ENCODE measurements at regions not wholly inside any gene's neighbourhood (a gene's known extent, or its start where the extent isn't known, plus 50 kb on each side); places are given as distances from the start of the nearest gene placed in this dataset.

- 55 to 79% methylated on average over 2 of the region's 2 CpGs for WGBS, 2 donors
- peak; percentile 19 for DNase-seq
- TF ChIP-seq POLR2A (IDR thresholded peaks at IDR 0.05) (no peak), CTCF (IDR thresholded peaks at IDR 0.05) (no peak)
- H3K27ac ChIP-seq: no peak overlapping the region
- H3K27me3 ChIP-seq: no peaks in the 10 kb centered on the region
- intact Hi-C loops (cut with DNase I; ENCODE audit: low total_unique reads): no loop called here
- no peaks in the 10 kb centered on the region for H3K4me1 ChIP-seq
- H3K4me3 ChIP-seq: no peak overlapping the region
- H3K36me3 ChIP-seq (ENCODE audit: low read depth, missing control alignments): no peaks in the 10 kb centered on the region
- H3K9me3 ChIP-seq: no peaks in the 10 kb centered on the region
Measured at GRCh38 chr18:56034949-56035348, 447.0 kb upstream of the TCF4 start.

GRCh38 chr18:56030060-56030459 is 442.1 kb upstream of the TCF4 start:
- no peak for DNase-seq
- no peaks in the 10 kb centered on the region for H3K36me3 ChIP-seq (ENCODE audit: low read depth, missing control alignments)
- H3K9me3 ChIP-seq: no peaks in the 10 kb centered on the region
- H3K4me3 ChIP-seq: no peak overlapping the region
- no peak overlapping the region for H3K27ac ChIP-seq
- no peak for TF ChIP-seq CTCF (IDR thresholded peaks at IDR 0.05)
- no peak for TF ChIP-seq POLR2A (IDR thresholded peaks at IDR 0.05)
- no peaks in the 10 kb centered on the region for H3K4me1 ChIP-seq
- no peaks in the 10 kb centered on the region for H3K27me3 ChIP-seq
- intact Hi-C loops (cut with DNase I; ENCODE audit: low total_unique reads): no loop called here
- 81 to 85% methylated on average over 3 of the region's 3 CpGs for WGBS, 2 donors

- intact Hi-C loops (cut with DNase I; ENCODE audit: low total_unique reads): no loop called here
Measured at GRCh38 chr18:56028514-56028913, 440.5 kb upstream of the TCF4 start.

GRCh38 chr18:56026509-56026908 is 438.5 kb upstream of the TCF4 start:
- H3K4me3 ChIP-seq: no peak overlapping the region
- no peaks in the 10 kb centered on the region for H3K27me3 ChIP-seq
- 42 to 57% methylated on average over 2 of the region's 2 CpGs for WGBS, 2 donors
- no peaks in the 10 kb centered on the region for H3K9me3 ChIP-seq
- H3K27ac ChIP-seq: no peak overlapping the region
- intact Hi-C loops (cut with DNase I; ENCODE audit: low total_unique reads): no loop called here
- H3K36me3 ChIP-seq (ENCODE audit: low read depth, missing control alignments): no peaks in the 10 kb centered on the region
- H3K4me1 ChIP-seq: no peaks in the 10 kb centered on the region
- no peak for TF ChIP-seq CTCF (IDR thresholded peaks at IDR 0.05)
- TF ChIP-seq POLR2A (IDR thresholded peaks at IDR 0.05): no peak
- no peak for DNase-seq

More at GRCh38 chr18:56028514-56028913, 440.5 kb upstream of the TCF4 start:
- no peaks in the 10 kb centered on the region for H3K27me3 ChIP-seq
- no peaks in the 10 kb centered on the region for H3K9me3 ChIP-seq
- TF ChIP-seq POLR2A (IDR thresholded peaks at IDR 0.05): no peak
- TF ChIP-seq CTCF (IDR thresholded peaks at IDR 0.05): no peak
- H3K36me3 ChIP-seq (ENCODE audit: low read depth, missing control alignments): no peaks in the 10 kb centered on the region
- no peaks in the 10 kb centered on the region for H3K4me1 ChIP-seq
- DNase-seq: no peak
- no peak overlapping the region for H3K27ac ChIP-seq
- 0 to 13% methylated on average over 1 of the region's 1 CpG for WGBS, 2 donors
- H3K4me3 ChIP-seq: no peak overlapping the region

- H3K27me3 ChIP-seq: no peaks in the 10 kb centered on the region
- no peaks in the 10 kb centered on the region for H3K36me3 ChIP-seq (ENCODE audit: low read depth, missing control alignments)
- no peak for DNase-seq
- WGBS, 2 donors: 84 to 97% methylated on average over 1 of the region's 1 CpG
- intact Hi-C loops (cut with DNase I; ENCODE audit: low total_unique reads): no loop called here
- no peak overlapping the region for H3K27ac ChIP-seq
- H3K9me3 ChIP-seq: no peaks in the 10 kb centered on the region
- no peak for TF ChIP-seq POLR2A (IDR thresholded peaks at IDR 0.05)
- no peak for TF ChIP-seq CTCF (IDR thresholded peaks at IDR 0.05)
- H3K4me1 ChIP-seq: no peaks in the 10 kb centered on the region
- H3K4me3 ChIP-seq: no peak overlapping the region
Measured at GRCh38 chr18:56021809-56022195, 433.8 kb upstream of the TCF4 start.
